ENCODE measurements at regions not wholly inside any gene's neighbourhood (a gene's known extent, or its start where the extent isn't known, plus 50 kb on each side); places are given as distances from the start of the nearest gene placed in this dataset.

DNA sequence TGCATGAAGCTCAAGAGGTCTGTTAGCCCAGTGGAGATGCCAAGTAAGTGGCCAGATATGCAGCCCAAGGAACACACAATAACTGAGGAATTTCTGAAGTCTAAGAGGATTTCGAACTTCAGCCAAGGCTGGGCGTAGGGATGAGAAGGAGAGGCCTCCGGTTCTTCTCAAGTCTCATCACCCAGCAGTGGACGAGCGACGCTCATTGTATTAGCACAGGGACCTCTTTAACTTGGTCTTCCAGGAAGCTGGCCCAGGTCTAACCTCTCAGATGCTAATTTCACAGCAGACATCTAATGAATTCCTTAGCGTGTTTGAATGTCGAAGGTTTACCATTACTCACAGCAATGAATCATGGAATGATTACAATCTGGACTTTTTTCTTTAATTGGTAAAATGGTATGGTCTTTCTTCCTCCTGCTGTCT is 85.0 kb downstream of the HES1 start:
- H3K4me3 ChIP-seq (ENCODE audit: low read length) = no peak overlapping the region
- H3K9ac ChIP-seq (ENCODE audit: low read length) = no peak overlapping the region
- H3K9me2 ChIP-seq (ENCODE audit: insufficient read depth, low read length) = no peaks in the 10 kb centered on the region
- H2AFZ ChIP-seq (ENCODE audit: low read depth, low read length) = no peak overlapping the region
- no peaks in the 10 kb centered on the region for H3K27me3 ChIP-seq (ENCODE audit: insufficient read depth, low read depth, low read length)
- no peak for TF ChIP-seq EZH2 (IDR thresholded peaks at IDR 0.05; ENCODE audit: borderline replicate concordance, insufficient read depth, low read length, poor library complexity, severe bottlenecking)
- TF ChIP-seq, protein P1, sequence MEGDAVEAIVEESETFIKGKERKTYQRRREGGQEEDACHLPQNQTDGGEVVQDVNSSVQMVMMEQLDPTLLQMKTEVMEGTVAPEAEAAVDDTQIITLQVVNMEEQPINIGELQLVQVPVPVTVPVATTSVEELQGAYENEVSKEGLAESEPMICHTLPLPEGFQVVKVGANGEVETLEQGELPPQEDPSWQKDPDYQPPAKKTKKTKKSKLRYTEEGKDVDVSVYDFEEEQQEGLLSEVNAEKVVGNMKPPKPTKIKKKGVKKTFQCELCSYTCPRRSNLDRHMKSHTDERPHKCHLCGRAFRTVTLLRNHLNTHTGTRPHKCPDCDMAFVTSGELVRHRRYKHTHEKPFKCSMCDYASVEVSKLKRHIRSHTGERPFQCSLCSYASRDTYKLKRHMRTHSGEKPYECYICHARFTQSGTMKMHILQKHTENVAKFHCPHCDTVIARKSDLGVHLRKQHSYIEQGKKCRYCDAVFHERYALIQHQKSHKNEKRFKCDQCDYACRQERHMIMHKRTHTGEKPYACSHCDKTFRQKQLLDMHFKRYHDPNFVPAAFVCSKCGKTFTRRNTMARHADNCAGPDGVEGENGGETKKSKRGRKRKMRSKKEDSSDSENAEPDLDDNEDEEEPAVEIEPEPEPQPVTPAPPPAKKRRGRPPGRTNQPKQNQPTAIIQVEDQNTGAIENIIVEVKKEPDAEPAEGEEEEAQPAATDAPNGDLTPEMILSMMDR (IDR thresholded peaks at IDR 0.05; ENCODE audit: poor library complexity, severe bottlenecking) = no peak
- no peak for TF ChIP-seq RAD21 (conservative IDR thresholded peaks at IDR 0.05)
- TF ChIP-seq POLR2AphosphoS5 (IDR thresholded peaks at IDR 0.05) = no peak
- TF ChIP-seq SMC3 (conservative IDR thresholded peaks at IDR 0.05; ENCODE audit: poor library complexity) = no peak
- TF ChIP-seq TAF1 (IDR thresholded peaks at IDR 0.05; ENCODE audit: low read depth) = no peak
- no peak for TF ChIP-seq EP300 (conservative IDR thresholded peaks at IDR 0.05; ENCODE audit: poor library complexity, severe bottlenecking)
- no peak overlapping the region for H3K27ac ChIP-seq (ENCODE audit: low read length)
- H3F3A ChIP-seq (ENCODE audit: insufficient read depth, low read length, poor library complexity, severe bottlenecking) = no peaks in the 10 kb centered on the region
- H3K79me2 ChIP-seq (replicated peaks; ENCODE audit: insufficient read depth, low read length) = no peaks in the 10 kb centered on the region
- no peaks in the 10 kb centered on the region for H4K20me1 ChIP-seq (ENCODE audit: insufficient read depth)
- H3K9me3 ChIP-seq (ENCODE audit: low read length) = no peaks in the 10 kb centered on the region
- no peak overlapping the region for H3K4me2 ChIP-seq (ENCODE audit: low read length)
- H3K36me3 ChIP-seq (ENCODE audit: insufficient read depth, low read length) = no peaks in the 10 kb centered on the region

DNA sequence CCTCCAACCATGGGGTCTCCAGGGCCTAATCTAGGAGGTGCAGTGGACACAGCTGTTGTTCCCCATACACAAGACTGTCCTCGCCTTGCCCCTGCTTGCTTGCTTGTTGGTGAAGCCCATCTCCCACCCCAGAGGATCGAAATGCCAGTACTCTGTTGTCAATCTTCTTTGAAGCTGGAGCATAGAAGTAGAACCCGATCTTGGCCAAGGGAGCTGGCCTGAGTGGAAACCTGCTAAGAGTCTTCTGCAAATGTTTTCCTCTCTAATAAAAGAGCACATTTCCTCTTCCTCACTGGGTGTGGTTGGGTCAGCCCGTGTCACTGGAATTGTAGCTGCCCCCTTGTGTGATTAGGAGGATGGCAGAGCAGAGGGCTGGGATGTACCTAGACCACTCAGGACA is 85.4 kb downstream of the HES1 start:
- Histone ChIP-seq H4K20me1 (ENCODE audit: insufficient read depth) (no peaks in the 10 kb centered on the region), H3K27me3 (ENCODE audit: insufficient read depth, low read depth, low read length) (no peaks in the 10 kb centered on the region), H3F3A (ENCODE audit: insufficient read depth, low read length, poor library complexity, severe bottlenecking) (no peaks in the 10 kb centered on the region), H3K9ac (ENCODE audit: low read length) (no peak overlapping the region), H2AFZ (ENCODE audit: low read depth, low read length) (no peak overlapping the region), H3K9me3 (ENCODE audit: low read length) (no peaks in the 10 kb centered on the region), H3K4me2 (ENCODE audit: low read length) (no peak overlapping the region), H3K9me2 (ENCODE audit: insufficient read depth, low read length) (no peaks in the 10 kb centered on the region), H3K79me2 (replicated peaks; ENCODE audit: insufficient read depth, low read length) (no peaks in the 10 kb centered on the region), H3K27ac (ENCODE audit: low read length) (no peak overlapping the region), H3K4me3 (ENCODE audit: low read length) (no peak overlapping the region), H3K36me3 (ENCODE audit: insufficient read depth, low read length) (no peaks in the 10 kb centered on the region)
- TF ChIP-seq EP300 (conservative IDR thresholded peaks at IDR 0.05; ENCODE audit: poor library complexity, severe bottlenecking) = no peak
- no peak for TF ChIP-seq TAF1 (IDR thresholded peaks at IDR 0.05; ENCODE audit: low read depth)
- TF ChIP-seq EZH2 (IDR thresholded peaks at IDR 0.05; ENCODE audit: borderline replicate concordance, insufficient read depth, low read length, poor library complexity, severe bottlenecking) = no peak
- TF ChIP-seq RAD21 (conservative IDR thresholded peaks at IDR 0.05) = no peak
- TF ChIP-seq REST (IDR thresholded peaks at IDR 0.05; ENCODE audit: borderline replicate concordance) = no peak
- TF ChIP-seq SMC3 (conservative IDR thresholded peaks at IDR 0.05; ENCODE audit: poor library complexity) = no peak
- no peak for TF ChIP-seq MXI1 (conservative IDR thresholded peaks at IDR 0.05; ENCODE audit: poor library complexity, severe bottlenecking)
- TF ChIP-seq, protein P1 (IDR thresholded peaks at IDR 0.05; ENCODE audit: poor library complexity, severe bottlenecking) = no peak
- TF ChIP-seq POLR2AphosphoS5 (IDR thresholded peaks at IDR 0.05) = no peak

All from neural cell (in vitro differentiated cells).